MM.1S (cell line): ENCODE measurements at regions not wholly inside any gene's neighbourhood (a gene's known extent, or its start where the extent isn't known, plus 50 kb on each side); places are given as distances from the start of the nearest gene placed in this dataset.

Experiments used
- DNase-seq: peaks from one replicate; pipeline ENCODE4 v3.0.0-alpha.2; 2015
- H2AFZ ChIP-seq: fragments of 300-600 bp; sonication (generic); 2 replicates; pipeline ENCODE4 v1.6.0; 2016; ENCODE audit warnings: antibody characterized with exemption, low read length
- H3F3A ChIP-seq: fragments of 300-600 bp; sonication (generic); 2 replicates; pipeline ENCODE4 v1.6.1; 2016; ENCODE audit warnings: mild to moderate bottlenecking, antibody characterized with exemption, low read length, moderate library complexity, mixed read lengths; ENCODE audit not compliant: insufficient read depth
- H3K27ac ChIP-seq: fragments of 300-600 bp; sonication (generic); 2 replicates; pipeline ENCODE4 v1.5.1; 2016; ENCODE audit warnings: mild to moderate bottlenecking, low read length
- H3K27me3 ChIP-seq: fragments of 300-600 bp; sonication (generic); replicated peaks from 2 replicates; pipeline ENCODE4 v1.6.0; 2016; ENCODE audit warnings: low read length; ENCODE audit not compliant: insufficient read depth
- H3K36me3 ChIP-seq: fragments of 300-600 bp; sonication (generic); replicated peaks from 2 replicates; pipeline ENCODE4 v1.6.1; 2016; ENCODE audit warnings: mild to moderate bottlenecking, low read length, mixed read lengths; ENCODE audit not compliant: insufficient read depth
- H3K4me1 ChIP-seq: fragments of 300-600 bp; sonication (generic); 2 replicates; pipeline ENCODE4 v1.6.1; 2016; ENCODE audit warnings: low read length, mixed read lengths
- H3K4me2 ChIP-seq: fragments of 300-600 bp; sonication (generic); 2 replicates; pipeline ENCODE4 v1.6.0; 2016; ENCODE audit warnings: low read depth, low read length
- H3K4me3 ChIP-seq: fragments of 300-600 bp; sonication (generic); 2 replicates; pipeline ENCODE4 v1.5.1; 2016; ENCODE audit warnings: low read length, mixed read lengths
- H3K79me2 ChIP-seq: fragments of 300-600 bp; sonication (generic); 2 replicates; pipeline ENCODE4 v1.6.1; 2016; ENCODE audit warnings: mixed run types, low read length, mixed read lengths
- H3K9ac ChIP-seq: fragments of 300-600 bp; sonication (generic); 2 replicates; pipeline ENCODE4 v1.6.1; 2016; ENCODE audit warnings: low read length, mixed read lengths
- H3K9me2 ChIP-seq: fragments of 300-600 bp; sonication (generic); replicated peaks from 2 replicates; pipeline ENCODE4 v1.6.1; 2016; ENCODE audit warnings: mild to moderate bottlenecking, low read length, mixed read lengths; ENCODE audit not compliant: insufficient read depth
- H3K9me3 ChIP-seq: fragments of 300-600 bp; sonication (generic); replicated peaks from 2 replicates; pipeline ENCODE4 v1.6.1; 2016; ENCODE audit warnings: mild to moderate bottlenecking, low read length, mixed read lengths; ENCODE audit not compliant: insufficient read depth
- H4K20me1 ChIP-seq: fragments of 300-600 bp; sonication (generic); 2 replicates; pipeline ENCODE4 v1.6.1; 2016; ENCODE audit warnings: mild to moderate bottlenecking, low read length, moderate library complexity, mixed read lengths; ENCODE audit not compliant: insufficient read depth
- EZH2 ChIP-seq: fragments of 300-600 bp; sonication (generic); optimal IDR thresholded peaks from 2 replicates; pipeline ENCODE3; 2017; ENCODE audit warnings: low read depth, mild to moderate bottlenecking, antibody characterized with exemption, low read length, mixed read lengths
- EZH2phosphoT487 ChIP-seq: fragments of 300-600 bp; sonication (generic); IDR thresholded peaks from 2 replicates; pipeline ENCODE4 v1.6.1; 2018; ENCODE audit warnings: antibody characterized with exemption, low read length
- TF ChIP-seq, protein P1 (sequence below): fragments of 300-600 bp; sonication (generic); IDR thresholded peaks from 2 replicates; pipeline ENCODE4 v1.5.1; 2016; ENCODE audit warnings: antibody characterized with exemption, low read length, mixed read lengths

DNA sequence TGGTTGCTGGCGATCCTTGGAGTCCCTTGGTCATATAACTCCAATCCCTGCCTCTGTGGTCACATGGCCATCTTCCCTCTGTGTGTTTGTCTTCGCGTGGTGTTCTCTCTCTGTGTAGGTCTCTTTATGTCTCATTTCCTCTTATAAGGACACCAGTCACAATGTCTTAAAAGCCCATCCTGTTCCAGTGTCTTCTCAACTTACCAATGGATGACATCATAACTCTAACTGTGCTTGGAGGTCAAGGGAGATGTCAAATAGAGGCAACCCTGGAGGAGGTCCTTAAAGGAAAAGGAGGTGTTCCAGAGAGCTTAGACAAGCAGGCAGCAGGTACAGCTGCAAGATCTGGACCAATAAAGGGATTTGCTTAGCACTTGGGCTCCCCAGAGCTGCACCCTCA, 143.0 kb downstream of the BUB3 start:
- Histone ChIP-seq H2AFZ (no peak overlapping the region), H3K36me3 (no peaks in the 10 kb centered on the region), H3K27me3 (no peaks in the 10 kb centered on the region), H3K9me2 (no peaks in the 10 kb centered on the region), H3K9ac (no peak overlapping the region), H3K27ac (no peak overlapping the region), H3K4me1 (no peaks in the 10 kb centered on the region), H3K4me2 (no peak overlapping the region), H3K79me2 (no peaks in the 10 kb centered on the region), H3F3A (no peaks in the 10 kb centered on the region), H3K4me3 (no peak overlapping the region), H3K9me3 (no peaks in the 10 kb centered on the region), H4K20me1 (no peaks in the 10 kb centered on the region)
- no peak for DNase-seq
- TF ChIP-seq EZH2 (no peak), EZH2phosphoT487 (no peak)
- TF ChIP-seq, protein P1, sequence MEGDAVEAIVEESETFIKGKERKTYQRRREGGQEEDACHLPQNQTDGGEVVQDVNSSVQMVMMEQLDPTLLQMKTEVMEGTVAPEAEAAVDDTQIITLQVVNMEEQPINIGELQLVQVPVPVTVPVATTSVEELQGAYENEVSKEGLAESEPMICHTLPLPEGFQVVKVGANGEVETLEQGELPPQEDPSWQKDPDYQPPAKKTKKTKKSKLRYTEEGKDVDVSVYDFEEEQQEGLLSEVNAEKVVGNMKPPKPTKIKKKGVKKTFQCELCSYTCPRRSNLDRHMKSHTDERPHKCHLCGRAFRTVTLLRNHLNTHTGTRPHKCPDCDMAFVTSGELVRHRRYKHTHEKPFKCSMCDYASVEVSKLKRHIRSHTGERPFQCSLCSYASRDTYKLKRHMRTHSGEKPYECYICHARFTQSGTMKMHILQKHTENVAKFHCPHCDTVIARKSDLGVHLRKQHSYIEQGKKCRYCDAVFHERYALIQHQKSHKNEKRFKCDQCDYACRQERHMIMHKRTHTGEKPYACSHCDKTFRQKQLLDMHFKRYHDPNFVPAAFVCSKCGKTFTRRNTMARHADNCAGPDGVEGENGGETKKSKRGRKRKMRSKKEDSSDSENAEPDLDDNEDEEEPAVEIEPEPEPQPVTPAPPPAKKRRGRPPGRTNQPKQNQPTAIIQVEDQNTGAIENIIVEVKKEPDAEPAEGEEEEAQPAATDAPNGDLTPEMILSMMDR = no peak

DNA sequence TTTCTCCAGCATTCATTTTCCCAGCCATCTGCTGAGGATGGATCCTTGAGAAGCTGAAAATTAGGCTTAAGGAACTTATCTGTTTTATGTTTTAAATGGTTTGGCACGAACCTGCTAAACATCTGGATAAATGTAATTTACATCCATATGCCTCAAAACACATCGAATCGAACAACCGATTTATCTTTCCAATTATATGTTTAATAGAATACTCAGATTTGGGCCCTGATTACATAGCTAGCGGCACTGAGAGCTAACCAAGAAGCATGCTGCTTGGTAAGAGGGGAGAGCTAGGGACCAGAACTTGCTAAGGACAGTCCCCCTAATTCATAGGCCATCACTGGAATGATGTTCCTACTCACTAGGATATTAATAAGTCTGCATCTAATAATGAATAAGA, 144.4 kb downstream of the BUB3 start:
- H3K4me3 ChIP-seq = no peak overlapping the region
- TF ChIP-seq EZH2 (no peak), EZH2phosphoT487 (no peak)
- TF ChIP-seq, protein P1 = no peak
- DNase-seq = no peak
- no peaks in the 10 kb centered on the region for H3K27me3 ChIP-seq
- no peak overlapping the region for H3K9ac ChIP-seq
- H4K20me1 ChIP-seq = no peaks in the 10 kb centered on the region
- no peak overlapping the region for H3K4me2 ChIP-seq
- no peaks in the 10 kb centered on the region for H3K36me3 ChIP-seq
- no peaks in the 10 kb centered on the region for H3F3A ChIP-seq
- H3K79me2 ChIP-seq = no peaks in the 10 kb centered on the region
- no peaks in the 10 kb centered on the region for H3K9me3 ChIP-seq
- no peak overlapping the region for H2AFZ ChIP-seq
- H3K27ac ChIP-seq = no peak overlapping the region
- no peaks in the 10 kb centered on the region for H3K9me2 ChIP-seq
- no peaks in the 10 kb centered on the region for H3K4me1 ChIP-seq

DNA sequence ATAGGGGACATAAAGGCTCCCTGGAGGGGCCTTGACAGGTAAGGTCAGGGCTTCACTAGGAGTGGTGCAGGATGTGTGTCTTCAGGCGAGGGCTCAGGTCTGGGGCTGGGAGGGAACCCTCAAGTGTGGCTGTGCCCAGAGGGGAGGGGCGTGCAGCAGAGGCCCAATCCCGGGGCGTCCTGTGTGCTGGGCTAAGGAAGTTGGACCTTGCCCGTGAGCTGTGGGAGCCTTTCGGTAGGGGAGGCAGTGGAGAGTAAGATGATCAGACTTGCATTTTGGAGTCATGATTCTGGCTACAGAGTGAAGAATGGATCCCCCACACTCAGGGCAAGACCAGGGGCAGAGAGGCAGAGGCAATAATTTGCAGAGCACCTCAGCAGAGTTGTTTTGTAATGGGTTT, 145.4 kb downstream of the BUB3 start:
- Histone ChIP-seq H3K36me3 (no peaks in the 10 kb centered on the region), H3K9me3 (no peaks in the 10 kb centered on the region), H3K4me3 (no peak overlapping the region), H3K27me3 (no peaks in the 10 kb centered on the region), H3K9ac (no peak overlapping the region), H3K9me2 (no peaks in the 10 kb centered on the region), H3K79me2 (no peaks in the 10 kb centered on the region), H3F3A (no peaks in the 10 kb centered on the region), H3K27ac (no peak overlapping the region), H2AFZ (no peak overlapping the region), H3K4me2 (no peak overlapping the region), H4K20me1 (no peaks in the 10 kb centered on the region), H3K4me1 (no peaks in the 10 kb centered on the region)
- TF ChIP-seq EZH2phosphoT487 (no peak), EZH2 (no peak)
- TF ChIP-seq, protein P1 = no peak
- DNase-seq = no peak
